NCI-H2107 (cell line): ENCODE measurements at regions not wholly inside any gene's neighbourhood (a gene's known extent, or its start where the extent isn't known, plus 50 kb on each side); places are given as distances from the start of the nearest gene placed in this dataset.

ENCODE experiments used
- DNase-seq: peaks from one replicate; lab custom pipeline; 2025; lab: John Stamatoyannopoulos, UW

GRCh38 chr2:8168022-8168717 lies 513.7 kb upstream of the ID2 start:
- DNase-seq = no peak

- DNase-seq = no peak
Observed at GRCh38 chr2:8168876-8169424, 512.9 kb upstream of the ID2 start.

- DNase-seq = no peak
Observed at GRCh38 chr2:8169443-8169842, 512.4 kb upstream of the ID2 start.

GRCh38 chr2:8170552-8171327 lies 511.1 kb upstream of the ID2 start:
- DNase-seq = no peak

- no peak for DNase-seq
Observed at GRCh38 chr2:8171608-8172007, 510.2 kb upstream of the ID2 start.

GRCh38 chr2:8172661-8173060 lies 509.2 kb upstream of the ID2 start:
- no peak for DNase-seq

GRCh38 chr2:8174641-8175257 lies 507.1 kb upstream of the ID2 start:
- DNase-seq = no peak

GRCh38 chr2:8176887-8177286 lies 505.0 kb upstream of the ID2 start:
- DNase-seq = no peak

GRCh38 chr2:8177566-8177965 lies 504.3 kb upstream of the ID2 start:
- no peak for DNase-seq

GRCh38 chr2:8178911-8179310 lies 502.9 kb upstream of the ID2 start:
- DNase-seq = no peak

- no peak for DNase-seq
Observed at GRCh38 chr2:8189316-8189715, 492.5 kb upstream of the ID2 start.

GRCh38 chr2:8190279-8190678 lies 491.6 kb upstream of the ID2 start:
- DNase-seq = no peak

GRCh38 chr2:8191427-8191826 lies 490.4 kb upstream of the ID2 start:
- DNase-seq = no peak

GRCh38 chr2:8193146-8193545 lies 488.7 kb upstream of the ID2 start:
- DNase-seq = no peak

GRCh38 chr2:8193686-8194615 lies 487.9 kb upstream of the ID2 start:
- DNase-seq = peak; percentile 67

- no peak for DNase-seq
Observed at GRCh38 chr2:8195784-8196183, 486.1 kb upstream of the ID2 start.

GRCh38 chr2:8196316-8196715 lies 485.5 kb upstream of the ID2 start:
- DNase-seq = no peak

- no peak for DNase-seq
Observed at GRCh38 chr2:8197101-8197500, 484.8 kb upstream of the ID2 start.

- no peak for DNase-seq
Observed at GRCh38 chr2:8197825-8198224, 484.0 kb upstream of the ID2 start.

- DNase-seq = no peak
Observed at GRCh38 chr2:8198766-8199382, 483.0 kb upstream of the ID2 start.

- no peak for DNase-seq
Observed at GRCh38 chr2:8202132-8202531, 479.7 kb upstream of the ID2 start.
